Kidney (tissue), 13 donors: ENCODE measurements at regions not wholly inside any gene's neighbourhood (a gene's known extent, or its start where the extent isn't known, plus 50 kb on each side); places are given as distances from the start of the nearest gene placed in this dataset.

Source experiments
- DNase-seq, 5 donors: peaks; one replicate each; pipeline ENCODE4 v3.0.0-alpha.2; 2013 to 2020
- FAIRE-seq: peaks from 2 replicates; lab custom pipeline; 2012; peaks lifted over from hg19 to GRCh38; lab: Jason Lieb, UNC
- H3K27ac ChIP-seq, 2 donors: one replicate each; pipeline ENCODE4 v1.7.0; 2013; ENCODE audit warnings: low read depth in 2 of 2, low read length in 2 of 2, inconsistent platforms in 1 of 2
- H3K27me3 ChIP-seq: one replicate; pipeline ENCODE4 v1.7.1; 2013; ENCODE audit warnings: low read length, inconsistent platforms; ENCODE audit not compliant: control insufficient read depth, insufficient read depth
- H3K36me3 ChIP-seq, 3 donors: one replicate each; pipeline versions ENCODE4 v1.7.0 to v1.7.1; 2013; ENCODE audit warnings: low read length in 3 of 3, control low read depth in 1 of 3, inconsistent platforms in 1 of 3; ENCODE audit not compliant: insufficient read depth in 3 of 3, control insufficient read depth in 2 of 3
- H3K4me1 ChIP-seq, 3 donors: one replicate each; pipeline versions ENCODE4 v1.7.0 to v1.7.1; 2013; ENCODE audit warnings: low read length in 3 of 3, inconsistent platforms in 1 of 3, low read depth in 1 of 3; ENCODE audit not compliant: control insufficient read depth in 2 of 3, insufficient read depth in 2 of 3
- H3K4me3 ChIP-seq, 3 donors: one replicate each; pipeline versions ENCODE4 v1.7.0 to v1.8.1; 2013; ENCODE audit warnings: low read length in 3 of 3, control low read depth in 1 of 3, inconsistent platforms in 1 of 3
- H3K9ac ChIP-seq, 3 donors: one replicate each; pipeline versions ENCODE4 v1.7.0 to v1.7.1; 2013; ENCODE audit warnings: low read length in 3 of 3, control low read depth in 1 of 3, inconsistent platforms in 1 of 3
- H3K9me3 ChIP-seq, 3 donors: one replicate each; pipeline versions ENCODE4 v1.7.0 to v1.7.1; 2013; ENCODE audit warnings: low read length in 3 of 3, control low read depth in 1 of 3, inconsistent platforms in 1 of 3; ENCODE audit not compliant: control insufficient read depth in 2 of 3, insufficient read depth in 1 of 3
- intact Hi-C: fragments of 100-400 bp; cut with DNase I; formaldehyde crosslinking; loops from one replicate; pipeline ENCODE4 v1.11.1; 2022
- TF ChIP-seq, protein P1 (sequence below): IDR thresholded peaks from 3 replicates; pipeline ENCODE4 v1.5.1; 2012; ENCODE audit warnings: mild to moderate bottlenecking, moderate library complexity, borderline replicate concordance; ENCODE audit not compliant: insufficient read depth; ENCODE audit errors: extremely low read depth
- donor health status: control.
- donor health status: control.
- donor health status: control.
- donor health status: control.
- donor health status: control.
- donor health status: DM: yes; HTN: yes; CAD: no.
- donor health status: Normal renal cell carcinoma (clear cell type).

DNA sequence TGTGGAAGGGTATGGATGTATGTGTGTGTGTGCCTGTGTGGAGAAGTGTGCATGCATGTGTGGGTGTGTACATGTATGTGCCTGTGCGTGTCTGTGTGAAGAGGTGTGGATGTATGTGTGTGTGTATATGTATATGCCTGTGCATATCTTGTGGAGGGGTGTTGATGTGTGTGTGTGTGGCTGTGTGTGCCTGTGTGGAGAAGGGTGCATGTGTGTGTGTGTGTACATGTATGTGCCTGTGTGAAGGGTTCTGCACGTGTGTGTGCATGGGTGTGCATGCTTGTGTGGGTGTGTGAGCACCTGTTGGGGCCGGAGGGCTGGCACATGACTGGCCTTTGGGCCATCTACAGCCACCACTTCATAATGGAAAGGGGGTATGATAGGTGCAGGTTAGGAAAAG is 291.4 kb downstream of the IRX2 start:
- no peak overlapping the region for H3K4me3 ChIP-seq
- no peaks in the 10 kb centered on the region for H3K27me3 ChIP-seq
- no peak for DNase-seq
- no peaks in the 10 kb centered on the region for H3K9me3 ChIP-seq
- no peaks in the 10 kb centered on the region for H3K36me3 ChIP-seq
- no peak overlapping the region for H3K27ac ChIP-seq
- TF ChIP-seq, protein P1, sequence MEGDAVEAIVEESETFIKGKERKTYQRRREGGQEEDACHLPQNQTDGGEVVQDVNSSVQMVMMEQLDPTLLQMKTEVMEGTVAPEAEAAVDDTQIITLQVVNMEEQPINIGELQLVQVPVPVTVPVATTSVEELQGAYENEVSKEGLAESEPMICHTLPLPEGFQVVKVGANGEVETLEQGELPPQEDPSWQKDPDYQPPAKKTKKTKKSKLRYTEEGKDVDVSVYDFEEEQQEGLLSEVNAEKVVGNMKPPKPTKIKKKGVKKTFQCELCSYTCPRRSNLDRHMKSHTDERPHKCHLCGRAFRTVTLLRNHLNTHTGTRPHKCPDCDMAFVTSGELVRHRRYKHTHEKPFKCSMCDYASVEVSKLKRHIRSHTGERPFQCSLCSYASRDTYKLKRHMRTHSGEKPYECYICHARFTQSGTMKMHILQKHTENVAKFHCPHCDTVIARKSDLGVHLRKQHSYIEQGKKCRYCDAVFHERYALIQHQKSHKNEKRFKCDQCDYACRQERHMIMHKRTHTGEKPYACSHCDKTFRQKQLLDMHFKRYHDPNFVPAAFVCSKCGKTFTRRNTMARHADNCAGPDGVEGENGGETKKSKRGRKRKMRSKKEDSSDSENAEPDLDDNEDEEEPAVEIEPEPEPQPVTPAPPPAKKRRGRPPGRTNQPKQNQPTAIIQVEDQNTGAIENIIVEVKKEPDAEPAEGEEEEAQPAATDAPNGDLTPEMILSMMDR, result no peak
- FAIRE-seq, result no peak
- no peak overlapping the region for H3K9ac ChIP-seq
- intact Hi-C loops, result no loop called here
- H3K4me1 ChIP-seq, result no peaks in the 10 kb centered on the region

DNA sequence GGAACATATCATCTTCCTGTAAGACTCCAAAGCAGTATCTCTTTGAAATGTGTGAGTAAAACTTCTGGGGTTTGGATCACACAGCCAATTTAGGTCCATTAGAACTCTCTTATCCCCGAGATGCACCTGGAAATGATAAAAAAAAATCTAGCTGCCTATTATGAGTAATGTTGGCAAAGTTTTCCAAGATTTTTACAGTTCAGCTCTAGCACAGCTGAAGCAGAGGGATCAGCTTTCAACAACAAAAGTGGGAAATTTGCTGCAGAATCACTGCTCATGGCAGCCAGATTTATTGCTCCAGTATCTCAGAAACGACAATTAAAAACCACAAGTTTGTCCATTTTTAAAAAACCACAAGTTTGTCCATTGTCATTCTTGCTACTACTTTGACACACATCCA is 292.2 kb downstream of the IRX2 start:
- FAIRE-seq, result no peak
- intact Hi-C loops, result no loop called here
- TF ChIP-seq, protein P1, result no peak
- Histone ChIP-seq H3K9ac (no peak overlapping the region), H3K4me3 (no peak overlapping the region), H3K27ac (no peak overlapping the region), H3K36me3 (no peaks in the 10 kb centered on the region), H3K9me3 (no peaks in the 10 kb centered on the region), H3K27me3 (peaks cover 3% of the 10 kb centered on the region), H3K4me1 (no peaks in the 10 kb centered on the region)
- no peak for DNase-seq

- no peak overlapping the region for H3K27ac ChIP-seq
- DNase-seq (no peak), FAIRE-seq (no peak)
- H3K4me3 ChIP-seq, result no peak overlapping the region
- peaks cover 3% of the 10 kb centered on the region for H3K27me3 ChIP-seq
- intact Hi-C loops, result no loop called here
- no peaks in the 10 kb centered on the region for H3K36me3 ChIP-seq
- H3K4me1 ChIP-seq, result no peaks in the 10 kb centered on the region
- no peaks in the 10 kb centered on the region for H3K9me3 ChIP-seq
- H3K9ac ChIP-seq, result no peak overlapping the region
- TF ChIP-seq, protein P1, result no peak
Measured at GRCh38 chr5:2455878-2456277, 295.6 kb downstream of the IRX2 start.

- Histone ChIP-seq H3K9ac (no peak overlapping the region), H3K27ac (no peak overlapping the region), H3K9me3 (no peaks in the 10 kb centered on the region), H3K4me1 (no peaks in the 10 kb centered on the region), H3K36me3 (no peaks in the 10 kb centered on the region), H3K4me3 (no peak overlapping the region), H3K27me3 (peaks cover 3% of the 10 kb centered on the region)
- intact Hi-C loops, result no loop called here
- DNase-seq (no peak), FAIRE-seq (no peak)
- TF ChIP-seq, protein P1, result no peak
Measured at GRCh38 chr5:2454876-2455275, 296.6 kb downstream of the IRX2 start.
